B cell (primary cell): ENCODE measurements at regions not wholly inside any gene's neighbourhood (a gene's known extent, or its start where the extent isn't known, plus 50 kb on each side); places are given as distances from the start of the nearest gene placed in this dataset.

Experiments used
- ATAC-seq: fragments of 200-7000 bp; cut with Tn5 transposase; one replicate; pipeline ENCODE4 v1.10.0; 2021; ENCODE audit warnings: low read depth, mild to moderate bottlenecking, moderate number of reproducible peaks, moderate library complexity
- CTCF ChIA-PET: fragments of 350-600 bp; sonication (Branson Sonifier 250); formaldehyde crosslinking; loops from one replicate; lab custom pipeline; 2021; ENCODE audit warnings: antibody characterized with exemption, inconsistent platforms; lab: Charles Lee
- POLR2A ChIA-PET: fragments of 350-600 bp; sonication (Branson Sonifier 250); formaldehyde crosslinking; loops from one replicate; lab custom pipeline; 2021; ENCODE audit warnings: antibody characterized with exemption; lab: Charles Lee
- DNase-seq: peaks from one replicate; pipeline ENCODE4 v3.0.0; 2013
- H2AFZ ChIP-seq: 2 replicates; pipeline ENCODE4 v1.6.1; 2012; ENCODE audit warnings: mild to moderate bottlenecking, low read depth, low read length; ENCODE audit not compliant: insufficient read depth, poor library complexity, severe bottlenecking
- H3K27ac ChIP-seq, 2 donors: 1 replicate in 1 of 2; 2 replicates in 1 of 2; pipeline ENCODE4 v1.5.1; 2012 to 2013; ENCODE audit warnings: low read length in 2 of 2, mild to moderate bottlenecking in 2 of 2, moderate library complexity in 1 of 2
- H3K27me3 ChIP-seq, 4 experiments: fragments of 200-600 bp in 1 of 4; sonication (generic) in 1 of 4; replicated peaks in 1 of 4; 1 replicate in 2 of 4; 2 replicates in 2 of 4; pipeline versions ENCODE4 v1.6.1 to v1.7.0; 2013 to 2016; ENCODE audit warnings: low read length in 3 of 4, mild to moderate bottlenecking in 2 of 4, mixed read lengths in 1 of 4, moderate library complexity in 1 of 4; ENCODE audit not compliant: insufficient read depth in 4 of 4, control insufficient read depth in 3 of 4; ENCODE audit errors: control extremely low read depth in 1 of 4
- H3K36me3 ChIP-seq, 2 experiments: replicated peaks in 1 of 2; 1 replicate in 1 of 2; 2 replicates in 1 of 2; pipeline versions ENCODE4 v1.6.1 to v1.7.1; 2013; ENCODE audit warnings: low read length in 1 of 2; ENCODE audit not compliant: insufficient read depth in 2 of 2, control insufficient read depth in 1 of 2; ENCODE audit errors: control extremely low read depth in 1 of 2, extremely low read depth in 1 of 2
- H3K4me1 ChIP-seq, 2 donors: fragments of 200-600 bp in 1 of 2; sonication (generic) in 1 of 2; 1 replicate in 1 of 2; 2 replicates in 1 of 2; pipeline versions ENCODE4 v1.5.1 to v1.6.1; 2013 to 2017; ENCODE audit warnings: low read length in 2 of 2; ENCODE audit not compliant: control insufficient read depth in 2 of 2, insufficient read depth in 2 of 2
- H3K4me2 ChIP-seq: replicated peaks from 2 replicates; pipeline ENCODE3; 2012; ENCODE audit warnings: mild to moderate bottlenecking, low read depth, low read length; ENCODE audit not compliant: poor library complexity, severe bottlenecking
- H3K4me3 ChIP-seq, 5 experiments: fragments of 200-600 bp in 1 of 5; sonication (generic) in 1 of 5; 1 replicate in 3 of 5; 2 replicates in 2 of 5; pipeline versions ENCODE4 v1.5.1 to v1.7.0; 2011 to 2016; ENCODE audit warnings: low read length in 4 of 5, mild to moderate bottlenecking in 4 of 5, low read depth in 2 of 5, control low read depth in 1 of 5, moderate library complexity in 1 of 5; ENCODE audit not compliant: insufficient read depth in 1 of 5; ENCODE audit errors: control extremely low read depth in 1 of 5, extremely low read depth in 1 of 5
- H3K79me2 ChIP-seq: fragments of 200-600 bp; sonication (generic); one replicate; pipeline ENCODE4 v1.6.0; 2016; ENCODE audit warnings: low read length; ENCODE audit not compliant: control insufficient read depth, insufficient read depth
- H3K9ac ChIP-seq: fragments of 200-600 bp; sonication (generic); 2 replicates; pipeline ENCODE4 v1.6.1; 2017; ENCODE audit warnings: mild to moderate bottlenecking, low read length, moderate library complexity
- H3K9me3 ChIP-seq, 3 donors: one replicate each; pipeline versions ENCODE4 v1.6.1 to v1.7.1; 2013; ENCODE audit warnings: low read length in 2 of 3; ENCODE audit not compliant: control insufficient read depth in 2 of 3, insufficient read depth in 1 of 3; ENCODE audit errors: control extremely low read depth in 1 of 3
- H4K20me1 ChIP-seq: 2 replicates; pipeline ENCODE4 v1.6.0; 2012; ENCODE audit warnings: mild to moderate bottlenecking, low read length; ENCODE audit not compliant: insufficient read depth, control insufficient read depth, poor library complexity, severe bottlenecking
- H3K27ac Mint-ChIP-seq: one replicate; pipeline ENCODE4 v1.8.0; 2021; ENCODE audit warnings: mixed read lengths
- H3K27me3 Mint-ChIP-seq: one replicate; pipeline ENCODE4 v1.8.0; 2021; ENCODE audit warnings: mixed read lengths
- H3K4me1 Mint-ChIP-seq: one replicate; pipeline ENCODE4 v1.8.0; 2021; ENCODE audit warnings: mixed read lengths
- H3K4me3 Mint-ChIP-seq: one replicate; pipeline ENCODE4 v1.8.0; 2021; ENCODE audit warnings: mixed read lengths
- H3K9me3 Mint-ChIP-seq: one replicate; pipeline ENCODE4 v1.8.0; 2022; ENCODE audit warnings: mixed read lengths; ENCODE audit not compliant: insufficient read depth
- CTCF ChIP-seq: fragments of 200-600 bp; IDR thresholded peaks from one replicate; pipeline ENCODE4 v1.8.0; 2022; ENCODE audit warnings: antibody characterized with exemption, mild to moderate bottlenecking
- EZH2 ChIP-seq: IDR thresholded peaks from 2 replicates; pipeline ENCODE4 v1.6.1; 2012; ENCODE audit warnings: borderline replicate concordance, low read depth, mild to moderate bottlenecking, moderate library complexity, low read length; ENCODE audit not compliant: insufficient read depth, poor library complexity, severe bottlenecking
- WGBS: methylation state at CpG from one replicate; pipeline ENCODE4 v1.1.5; 2013; ENCODE audit warnings: missing lambda C conversion rate; ENCODE audit not compliant: insufficient coverage; 5-methylcytosine and 5-hydroxymethylcytosine counted together
- intact Hi-C: fragments of 100-400 bp; cut with micrococcal nuclease; formaldehyde crosslinking; loops from one replicate; pipeline ENCODE4 v1.10.0; 2022

- H3K4me3 ChIP-seq: no peak overlapping the region
Observed at GRCh38 chr2:52510432-52510831, 1257.2 kb upstream of the CHAC2 start.

GRCh38 chr2:52502476-52502860 lies 1265.1 kb upstream of the CHAC2 start:
- intact Hi-C loops: no loop called here
- ChIA-PET CTCF (no interaction called here), POLR2A (no interaction called here)
- Histone ChIP-seq H3K9ac (no peak overlapping the region), H3K79me2 (no peaks in the 10 kb centered on the region), H3K4me1 (no peaks in the 10 kb centered on the region), H3K4me2 (no peak overlapping the region), H2AFZ (no peak overlapping the region), H4K20me1 (no peaks in the 10 kb centered on the region), H3K4me3 (no peak overlapping the region), H3K27ac (no peak overlapping the region), H3K9me3 (peaks cover 0 to 4% (median 4%) of the 10 kb centered on the region in 3 donors), H3K36me3 (no peaks in the 10 kb centered on the region), H3K27me3 (no peaks in the 10 kb centered on the region)
- TF ChIP-seq EZH2: no peak
- no peak for TF ChIP-seq CTCF
- H3K27ac Mint-ChIP-seq: no peak overlapping the region
- H3K4me1 Mint-ChIP-seq: no peaks in the 10 kb centered on the region
- H3K9me3 Mint-ChIP-seq: no peaks in the 10 kb centered on the region
- H3K27me3 Mint-ChIP-seq: no peaks in the 10 kb centered on the region
- ATAC-seq (no peak), DNase-seq (no peak)
- no peak overlapping the region for H3K4me3 Mint-ChIP-seq
- no CpG with 5 or more reads among the region's 2 CpGs for WGBS

More at GRCh38 chr2:52510432-52510831, 1257.2 kb upstream of the CHAC2 start:
- no peak overlapping the region for H3K9ac ChIP-seq
- H3K36me3 ChIP-seq: no peaks in the 10 kb centered on the region
- intact Hi-C loops: no loop called here
- H3K79me2 ChIP-seq: no peaks in the 10 kb centered on the region
- H3K27me3 Mint-ChIP-seq: no peaks in the 10 kb centered on the region
- H2AFZ ChIP-seq: no peak overlapping the region
- no peaks in the 10 kb centered on the region for H3K9me3 ChIP-seq
- no CpG with 5 or more reads among the region's 1 CpG for whole genome bisulfite sequencing
- H3K9me3 Mint-ChIP-seq: no peaks in the 10 kb centered on the region
- no peaks in the 10 kb centered on the region for H4K20me1 ChIP-seq
- no peak overlapping the region for H3K27ac ChIP-seq
- H3K4me3 Mint-ChIP-seq: no peak overlapping the region
- CTCF ChIA-PET: no interaction called here
- no peak for DNase-seq
- no peak overlapping the region for H3K4me2 ChIP-seq
- POLR2A ChIA-PET: no interaction called here
- H3K4me1 ChIP-seq: no peaks in the 10 kb centered on the region
- no peak for TF ChIP-seq EZH2
- no peak for TF ChIP-seq CTCF
- H3K27ac Mint-ChIP-seq: no peak overlapping the region
- no peaks in the 10 kb centered on the region for H3K27me3 ChIP-seq
- ATAC-seq: no peak
- no peaks in the 10 kb centered on the region for H3K4me1 Mint-ChIP-seq
